NT2/D1 (cell line): ENCODE measurements at regions not wholly inside any gene's neighbourhood (a gene's known extent, or its start where the extent isn't known, plus 50 kb on each side); places are given as distances from the start of the nearest gene placed in this dataset.

Experiments used
- DNase-seq: peaks from one replicate; pipeline ENCODE4 v3.0.0-alpha.2; 2011; ENCODE audit warnings: low read depth, low spot score
- H3K27me3 ChIP-seq: 2 replicates; pipeline ENCODE4 v1.6.0; 2011; ENCODE audit warnings: mild to moderate bottlenecking; ENCODE audit not compliant: insufficient read length, insufficient read depth
- H3K36me3 ChIP-seq: 2 replicates; pipeline ENCODE4 v1.6.1; 2011; ENCODE audit warnings: mild to moderate bottlenecking, low read length, mixed read lengths; ENCODE audit not compliant: insufficient read depth, insufficient read length
- H3K4me1 ChIP-seq: 2 replicates; pipeline ENCODE4 v1.5.1; 2011; ENCODE audit not compliant: insufficient read depth, insufficient read length
- H3K4me3 ChIP-seq: 2 replicates; pipeline ENCODE4 v1.5.1; 2011; ENCODE audit warnings: low read depth; ENCODE audit not compliant: insufficient read length
- H3K9ac ChIP-seq: 2 replicates; pipeline ENCODE4 v1.6.0; 2011; ENCODE audit warnings: low read depth; ENCODE audit not compliant: insufficient read length
- H3K9me3 ChIP-seq: 2 replicates; pipeline ENCODE4 v1.5.1; 2011; ENCODE audit warnings: mild to moderate bottlenecking, low read length; ENCODE audit not compliant: insufficient read depth
- SUZ12 ChIP-seq: IDR thresholded peaks from 2 replicates; pipeline ENCODE4 v1.6.1; 2011; ENCODE audit not compliant: insufficient read length, insufficient read depth; ENCODE audit errors: extremely low read depth
- YY1 ChIP-seq: IDR thresholded peaks from 2 replicates; pipeline ENCODE4 v1.6.1; 2011; ENCODE audit not compliant: insufficient read length, insufficient read depth
- ZNF274 ChIP-seq: IDR thresholded peaks from 2 replicates; pipeline ENCODE4 v1.6.1; 2011; ENCODE audit warnings: mild to moderate bottlenecking, low read depth, low read length

- no peak overlapping the region for H3K4me3 ChIP-seq
- no peaks in the 10 kb centered on the region for H3K27me3 ChIP-seq
- H3K9ac ChIP-seq: no peak overlapping the region
- no peaks in the 10 kb centered on the region for H3K36me3 ChIP-seq
- no peaks in the 10 kb centered on the region for H3K9me3 ChIP-seq
- TF ChIP-seq YY1: no peak
- TF ChIP-seq ZNF274: no peak
- TF ChIP-seq SUZ12: no peak
- no peak for DNase-seq
- H3K4me1 ChIP-seq: no peaks in the 10 kb centered on the region
Observed at GRCh38 chr2:144896341-144896740, 376.4 kb upstream of the ZEB2 start.

DNA sequence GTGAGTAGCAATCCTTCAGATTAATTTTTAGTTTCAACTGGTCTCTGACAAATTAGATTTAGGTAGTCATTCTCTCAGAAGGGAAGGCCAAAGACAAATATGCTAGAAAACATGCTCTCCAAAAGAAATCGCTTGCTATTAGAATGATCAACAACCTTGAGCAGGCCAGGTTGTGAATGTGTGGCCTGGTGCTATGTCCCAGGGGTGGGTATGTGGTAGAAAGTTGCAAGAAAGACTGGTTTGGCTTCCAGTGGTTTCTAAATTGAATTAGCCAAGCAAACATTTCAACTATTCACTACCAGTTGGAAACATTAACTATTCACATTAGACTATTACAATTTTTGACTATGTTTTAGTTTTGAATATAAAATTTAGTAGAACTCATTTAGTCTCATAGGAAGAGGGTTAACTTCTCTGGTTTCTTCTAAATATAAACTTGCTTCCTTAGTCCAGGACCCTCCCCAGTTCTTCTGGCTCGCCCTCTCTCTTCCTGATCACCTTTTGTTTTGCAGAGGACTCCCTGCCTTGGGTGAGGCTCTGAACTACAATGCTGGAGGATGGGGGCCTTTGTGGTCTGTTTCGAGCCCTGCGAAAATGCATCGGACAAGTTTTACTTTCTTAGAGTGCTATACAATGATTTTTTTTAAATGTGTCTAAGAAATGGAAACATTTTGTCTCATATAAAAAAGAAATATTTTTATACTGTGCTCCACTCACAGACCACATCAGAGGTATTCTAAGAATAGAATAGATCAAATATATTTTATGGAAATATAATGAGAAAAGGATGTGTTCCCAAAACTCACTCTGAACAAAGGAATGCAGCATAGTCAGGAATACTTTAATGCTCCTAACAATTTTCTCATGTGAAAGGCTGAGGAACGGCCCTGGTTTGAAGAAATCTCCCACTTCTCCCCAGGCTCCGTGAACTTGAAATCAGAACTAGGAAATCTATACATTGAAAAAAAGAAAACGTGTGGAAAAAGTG, 375.0 kb upstream of the ZEB2 start:
- DNase-seq: peak; percentile 77
- H3K27me3 ChIP-seq: no peaks in the 10 kb centered on the region
- no peak overlapping the region for H3K9ac ChIP-seq
- no peak for TF ChIP-seq YY1
- TF ChIP-seq ZNF274: no peak
- no peak for TF ChIP-seq SUZ12
- H3K4me1 ChIP-seq: no peaks in the 10 kb centered on the region
- H3K36me3 ChIP-seq: no peaks in the 10 kb centered on the region
- H3K9me3 ChIP-seq: no peaks in the 10 kb centered on the region
- H3K4me3 ChIP-seq: no peak overlapping the region

- Histone ChIP-seq H3K9ac (no peak overlapping the region), H3K4me3 (no peak overlapping the region), H3K27me3 (no peaks in the 10 kb centered on the region), H3K4me1 (no peaks in the 10 kb centered on the region), H3K9me3 (no peaks in the 10 kb centered on the region), H3K36me3 (no peaks in the 10 kb centered on the region)
- TF ChIP-seq YY1: no peak
- TF ChIP-seq ZNF274: no peak
- TF ChIP-seq SUZ12: no peak
- DNase-seq: no peak
Observed at GRCh38 chr2:144893464-144893863, 373.5 kb upstream of the ZEB2 start.

DNA sequence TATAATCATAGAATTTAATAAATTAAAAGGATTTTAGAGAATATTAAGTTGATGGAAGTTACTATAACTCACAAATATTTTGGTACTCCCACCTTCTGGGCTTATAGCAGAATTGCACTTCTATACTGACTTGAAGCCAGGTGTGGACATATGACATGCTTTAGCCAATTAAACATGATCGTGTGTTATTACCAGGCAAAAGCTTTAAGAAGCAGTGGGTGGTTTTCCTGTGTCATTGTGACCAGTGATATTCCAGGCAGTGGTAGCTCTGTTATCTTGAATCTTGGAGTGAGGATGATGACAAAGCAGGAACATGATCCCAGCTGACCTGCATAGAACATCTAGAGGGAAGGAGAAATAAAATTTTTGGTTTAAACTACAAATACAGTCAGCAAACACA, 370.9 kb upstream of the ZEB2 start:
- H3K9me3 ChIP-seq: no peaks in the 10 kb centered on the region
- no peaks in the 10 kb centered on the region for H3K36me3 ChIP-seq
- H3K4me3 ChIP-seq: no peak overlapping the region
- H3K9ac ChIP-seq: no peak overlapping the region
- DNase-seq: no peak
- H3K27me3 ChIP-seq: no peaks in the 10 kb centered on the region
- TF ChIP-seq ZNF274 (no peak), YY1 (no peak), SUZ12 (no peak)
- no peaks in the 10 kb centered on the region for H3K4me1 ChIP-seq

GRCh38 chr2:144889348-144889747, 369.4 kb upstream of the ZEB2 start:
- TF ChIP-seq ZNF274: no peak
- no peak for TF ChIP-seq SUZ12
- no peak for TF ChIP-seq YY1
- DNase-seq: no peak

DNA sequence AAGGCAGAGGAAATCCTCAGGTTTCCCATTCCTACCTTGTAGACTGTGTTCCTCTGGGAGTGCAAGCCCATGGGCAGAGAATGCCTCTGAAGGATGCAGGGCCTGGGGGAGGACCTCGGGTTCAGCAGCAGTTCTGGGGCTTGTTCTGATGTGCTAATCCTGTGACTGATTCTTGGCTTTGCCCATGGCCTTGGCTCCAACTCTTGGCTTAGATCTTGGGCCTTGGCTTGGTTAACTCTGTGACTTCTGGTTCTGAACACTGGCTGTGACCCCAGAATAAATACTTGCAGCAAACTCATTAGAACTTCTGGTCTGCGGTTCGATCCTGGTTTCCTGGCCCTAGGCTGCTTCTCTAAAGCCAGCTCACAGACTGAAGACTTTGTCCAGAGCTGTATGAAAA, 366.9 kb upstream of the ZEB2 start:
- no peaks in the 10 kb centered on the region for H3K36me3 ChIP-seq
- no peaks in the 10 kb centered on the region for H3K4me1 ChIP-seq
- H3K27me3 ChIP-seq: no peaks in the 10 kb centered on the region
- no peak overlapping the region for H3K4me3 ChIP-seq
- no peak for TF ChIP-seq YY1
- no peak for TF ChIP-seq ZNF274
- no peak for TF ChIP-seq SUZ12
- H3K9me3 ChIP-seq: peaks cover 6% of the 10 kb centered on the region; the same call in 1 of the 2 replicates
- H3K9ac ChIP-seq: no peak overlapping the region
- DNase-seq: no peak

More at GRCh38 chr2:144889348-144889747, 369.4 kb upstream of the ZEB2 start:
- no peaks in the 10 kb centered on the region for H3K9me3 ChIP-seq
- H3K9ac ChIP-seq: no peak overlapping the region
- no peak overlapping the region for H3K4me3 ChIP-seq
- H3K36me3 ChIP-seq: no peaks in the 10 kb centered on the region
- no peaks in the 10 kb centered on the region for H3K27me3 ChIP-seq
- H3K4me1 ChIP-seq: no peaks in the 10 kb centered on the region

- no peak for TF ChIP-seq SUZ12
- TF ChIP-seq ZNF274: no peak
- TF ChIP-seq YY1: no peak
Observed at GRCh38 chr2:144877893-144878292, 358.0 kb upstream of the ZEB2 start.

More at GRCh38 chr2:144877893-144878292, 358.0 kb upstream of the ZEB2 start:
- Histone ChIP-seq H3K4me3 (no peak overlapping the region), H3K36me3 (no peaks in the 10 kb centered on the region), H3K4me1 (no peaks in the 10 kb centered on the region), H3K27me3 (no peaks in the 10 kb centered on the region), H3K9ac (no peak overlapping the region), H3K9me3 (peaks cover 6% of the 10 kb centered on the region; the same call in 1 of the 2 replicates)
- no peak for DNase-seq
